ENCODE measurements at regions not wholly inside any gene's neighbourhood (a gene's known extent, or its start where the extent isn't known, plus 50 kb on each side); places are given as distances from the start of the nearest gene placed in this dataset.

GRCh38 chr2:242024751-242025355 is 155.3 kb downstream of the RTP5 start:
- Mint-ChIP-seq H3K9me3 (ENCODE audit: unreplicated experiment) (no peaks in the 10 kb centered on the region), H3K36me3 (ENCODE audit: insufficient read depth, unreplicated experiment) (no peaks in the 10 kb centered on the region), H3K27me3 (ENCODE audit: insufficient read depth, unreplicated experiment) (peaks cover 52% of the 10 kb centered on the region), H3K4me3 (ENCODE audit: unreplicated experiment) (no peak overlapping the region), H3K4me1 (ENCODE audit: low read depth, unreplicated experiment) (peaks cover 9% of the 10 kb centered on the region), H3K27ac (ENCODE audit: unreplicated experiment) (no peak overlapping the region)
- intact Hi-C loops (cut with micrococcal nuclease; ENCODE audit: unreplicated experiment), result no loop called here
- DNase-seq, result no peak
- TF ChIP-seq CTCF (IDR thresholded peaks at IDR 0.05; ENCODE audit: insufficient read depth in 1 of 2, low read depth in 1 of 2, low read length in 1 of 2, severe bottlenecking in 1 of 2, unreplicated experiment in 1 of 2), result no peak
- Histone ChIP-seq H3K36me3 (ENCODE audit: control insufficient read depth, insufficient read depth, low read length) (no peaks in the 10 kb centered on the region), H3K4me1 (no peaks in the 10 kb centered on the region), H3K4me3 (ENCODE audit: low read depth, low read length) (no peak overlapping the region), H3K27me3 (replicated peaks; ENCODE audit: control insufficient read depth, insufficient read depth, low read length) (no peaks in the 10 kb centered on the region), H3K9me3 (no peaks in the 10 kb centered on the region)
- ChIA-PET POLR2A (no interaction called here), CTCF (no interaction called here)
- no TSS peak for BruUV-seq (replicated peaks)

- no peaks in the 10 kb centered on the region for H3K36me3 Mint-ChIP-seq (ENCODE audit: insufficient read depth, unreplicated experiment)
- no TSS peak for BruUV-seq (replicated peaks)
- H3K4me1 Mint-ChIP-seq (ENCODE audit: low read depth, unreplicated experiment), result no peaks in the 10 kb centered on the region
- intact Hi-C loops (cut with micrococcal nuclease; ENCODE audit: unreplicated experiment), result no loop called here
- Histone ChIP-seq H3K4me1 (no peaks in the 10 kb centered on the region), H3K4me3 (ENCODE audit: low read depth, low read length) (no peak overlapping the region), H3K27me3 (replicated peaks; ENCODE audit: control insufficient read depth, insufficient read depth, low read length) (no peaks in the 10 kb centered on the region; the same call in 1 of the 2 replicates), H3K9me3 (no peaks in the 10 kb centered on the region), H3K36me3 (ENCODE audit: control insufficient read depth, insufficient read depth, low read length) (no peaks in the 10 kb centered on the region)
- CTCF ChIA-PET, result no interaction called here
- POLR2A ChIA-PET, result no interaction called here
- H3K27ac Mint-ChIP-seq (ENCODE audit: unreplicated experiment), result no peak overlapping the region
- no peak for DNase-seq
- no peak for TF ChIP-seq CTCF (IDR thresholded peaks at IDR 0.05; ENCODE audit: insufficient read depth in 1 of 2, low read depth in 1 of 2, low read length in 1 of 2, severe bottlenecking in 1 of 2, unreplicated experiment in 1 of 2)
- no peak overlapping the region for H3K4me3 Mint-ChIP-seq (ENCODE audit: unreplicated experiment)
- H3K9me3 Mint-ChIP-seq (ENCODE audit: unreplicated experiment), result no peaks in the 10 kb centered on the region
- peaks cover 46% of the 10 kb centered on the region for H3K27me3 Mint-ChIP-seq (ENCODE audit: insufficient read depth, unreplicated experiment)
Measured at GRCh38 chr2:242027676-242028450, 158.3 kb downstream of the RTP5 start.

- no peaks in the 10 kb centered on the region for H3K4me1 ChIP-seq
- Mint-ChIP-seq H3K4me1 (ENCODE audit: low read depth, unreplicated experiment) (no peaks in the 10 kb centered on the region), H3K9me3 (ENCODE audit: unreplicated experiment) (no peaks in the 10 kb centered on the region), H3K27ac (ENCODE audit: unreplicated experiment) (no peak overlapping the region), H3K27me3 (ENCODE audit: insufficient read depth, unreplicated experiment) (peaks cover 39% of the 10 kb centered on the region), H3K36me3 (ENCODE audit: insufficient read depth, unreplicated experiment) (no peaks in the 10 kb centered on the region), H3K4me3 (ENCODE audit: unreplicated experiment) (no peak overlapping the region)
- TF ChIP-seq CTCF (IDR thresholded peaks at IDR 0.05; ENCODE audit: insufficient read depth in 1 of 2, low read depth in 1 of 2, low read length in 1 of 2, severe bottlenecking in 1 of 2, unreplicated experiment in 1 of 2), result no peak
- ChIA-PET POLR2A (no interaction called here), CTCF (no interaction called here)
- intact Hi-C loops (cut with micrococcal nuclease; ENCODE audit: unreplicated experiment), result no loop called here
- H3K4me3 ChIP-seq (ENCODE audit: low read depth, low read length), result no peak overlapping the region
- H3K27me3 ChIP-seq (replicated peaks; ENCODE audit: control insufficient read depth, insufficient read depth, low read length), result no peaks in the 10 kb centered on the region; the same call in 1 of the 2 replicates
- H3K36me3 ChIP-seq (ENCODE audit: control insufficient read depth, insufficient read depth, low read length), result no peaks in the 10 kb centered on the region
- no TSS peak for BruUV-seq (replicated peaks)
- DNase-seq, result no peak
- no peaks in the 10 kb centered on the region for H3K9me3 ChIP-seq
Measured at GRCh38 chr2:242029422-242030225, 160.1 kb downstream of the RTP5 start.
